HCT116 (cell line): ENCODE measurements at regions not wholly inside any gene's neighbourhood (a gene's known extent, or its start where the extent isn't known, plus 50 kb on each side); places are given as distances from the start of the nearest gene placed in this dataset.

Experiments
- ATAC-seq: fragments of 200-7000 bp; cut with Tn5 transposase; 2 replicates; pipeline ENCODE4 v1.9.1; 2020; ENCODE audit warnings: mild to moderate bottlenecking, moderate library complexity
- BruUV-seq: library from RNA; stranded (reverse); fragments of 400-500 nt; replicated peaks from 2 replicates; lab custom pipeline; 2021; lab: Mats Ljungman, UMichigan
- CTCF ChIA-PET: fragments of 300-600 bp; sonication (Branson Sonifier 250); formaldehyde crosslinking; loops from one replicate; lab custom pipeline; 2021; ENCODE audit warnings: antibody characterized with exemption; lab: Charles Lee
- POLR2A ChIA-PET: fragments of 300-600, 350-600 bp; sonication (Branson Sonifier 250); formaldehyde crosslinking; loops from one replicate; lab custom pipeline; 2021; ENCODE audit warnings: antibody characterized with exemption; lab: Charles Lee
- RAD21 ChIA-PET, 2 experiments: fragments of 300-600 bp; sonication (Branson Sonifier 250); formaldehyde crosslinking; loops; one replicate each; lab custom pipeline; 2023; ENCODE audit warnings: low total read pairs in 2 of 2; ENCODE audit not compliant: uncharacterized antibody in 2 of 2, unreplicated experiment in 2 of 2, low non-redundant PET in 1 of 2; lab: Charles Lee
- DNase-seq: peaks from one replicate; pipeline ENCODE4 v3.0.0-alpha.2; 2010; ENCODE audit warnings: low read depth, low spot score
- H2AFZ ChIP-seq: fragments of 200-600 bp; shearing (Covaris generic), sonication (generic); 2 replicates; pipeline ENCODE4 v1.6.1; 2017; ENCODE audit warnings: low read depth, mixed run types, mixed read lengths, antibody characterized with exemption, low read length; ENCODE audit not compliant: poor library complexity, severe bottlenecking
- H3K27ac ChIP-seq: 2 replicates; pipeline ENCODE4 v1.5.1; 2012; ENCODE audit warnings: low read depth, low read length
- H3K27me3 ChIP-seq: fragments of 200-600 bp; sonication (generic); 2 replicates; pipeline ENCODE4 v1.6.1; 2016; ENCODE audit warnings: mixed run types, low read length, mixed read lengths; ENCODE audit not compliant: insufficient read depth
- H3K36me3 ChIP-seq, 2 experiments: fragments of 200-500 bp in 1 of 2; fragments of 200-600 bp in 1 of 2; sonication (Bioruptor generic) in 1 of 2; sonication (generic) in 1 of 2; 2 replicates each; pipeline versions ENCODE4 v1.5.1 to v1.6.1; 2014 to 2016; ENCODE audit warnings: low read length in 2 of 2, inconsistent platforms in 1 of 2, mixed read lengths in 1 of 2, mixed run types in 1 of 2; ENCODE audit not compliant: insufficient read depth in 2 of 2, control insufficient read depth in 1 of 2
- H3K4me1 ChIP-seq, 2 experiments: fragments of 200-600 bp in 1 of 2; sonication (generic) in 1 of 2; 2 replicates each; pipeline versions ENCODE4 v1.5.1 to v1.6.1; 2012 to 2017; ENCODE audit warnings: low read length in 2 of 2, inconsistent platforms in 1 of 2, mild to moderate bottlenecking in 1 of 2, mixed read lengths in 1 of 2, mixed run types in 1 of 2, moderate library complexity in 1 of 2; ENCODE audit not compliant: insufficient read depth in 2 of 2, control insufficient read depth in 1 of 2
- H3K4me2 ChIP-seq: fragments of 200-600 bp; sonication (generic); 2 replicates; pipeline ENCODE4 v1.6.1; 2017; ENCODE audit warnings: mixed run types, low read length, mixed read lengths
- H3K4me3 ChIP-seq, 2 experiments: fragments of 200-600 bp in 1 of 2; sonication (generic) in 1 of 2; replicated peaks in 1 of 2; 2 replicates each; pipeline ENCODE4 v1.5.1; 2011 to 2016; ENCODE audit warnings: low read length in 2 of 2, control low read depth in 1 of 2, low read depth in 1 of 2, mild to moderate bottlenecking in 1 of 2, mixed read lengths in 1 of 2, mixed run types in 1 of 2
- H3K79me2 ChIP-seq: fragments of 200-600 bp; sonication (generic); 2 replicates; pipeline ENCODE4 v1.6.1; 2017; ENCODE audit warnings: mild to moderate bottlenecking, mixed run types, low read length, moderate library complexity, mixed read lengths; ENCODE audit not compliant: insufficient read depth
- H3K9ac ChIP-seq: fragments of 200-600 bp; sonication (generic); 2 replicates; pipeline ENCODE4 v1.6.1; 2016; ENCODE audit warnings: low read length, mixed read lengths
- H3K9me2 ChIP-seq: fragments of 200-600 bp; sonication (generic), shearing (Covaris generic); 2 replicates; pipeline ENCODE4 v1.6.1; 2017; ENCODE audit warnings: mixed run types, mild to moderate bottlenecking, moderate library complexity; ENCODE audit not compliant: insufficient read depth
- H3K9me3 ChIP-seq, 2 experiments: fragments of 200-500 bp in 1 of 2; fragments of 200-600 bp in 1 of 2; sonication (Bioruptor generic) in 1 of 2; sonication (generic) in 1 of 2; 2 replicates each; pipeline ENCODE4 v1.6.1; 2014 to 2017; ENCODE audit warnings: low read length in 2 of 2, mixed read lengths in 2 of 2, inconsistent platforms in 1 of 2, low read depth in 1 of 2, mild to moderate bottlenecking in 1 of 2, mixed run types in 1 of 2, moderate library complexity in 1 of 2; ENCODE audit not compliant: control insufficient read depth in 1 of 2, insufficient read depth in 1 of 2
- H4K20me1 ChIP-seq: fragments of 200-600 bp; sonication (generic), shearing (Covaris generic); 2 replicates; pipeline ENCODE4 v1.6.1; 2017; ENCODE audit warnings: mixed run types, mild to moderate bottlenecking, moderate library complexity; ENCODE audit not compliant: insufficient read depth
- CEBPB ChIP-seq: IDR thresholded peaks from 2 replicates; pipeline ENCODE4 v1.6.1; 2012; ENCODE audit warnings: low read depth
- POLR2A ChIP-seq: IDR thresholded peaks from 2 replicates; pipeline ENCODE4 v1.7.0; 2011; ENCODE audit warnings: borderline replicate concordance; ENCODE audit not compliant: insufficient read depth, insufficient read length; ENCODE audit errors: extremely low read depth
- intact Hi-C: fragments of 100-400 bp; cut with micrococcal nuclease; formaldehyde crosslinking; loops from 2 replicates; pipeline ENCODE4 v1.10.0; 2022
- TF ChIP-seq, protein P1 (sequence below): IDR thresholded peaks from 2 replicates; pipeline ENCODE4 v1.6.1; 2012
- TF ChIP-seq, protein P2 (sequence below): IDR thresholded peaks from 2 replicates; pipeline ENCODE4 v1.6.1; 2012

DNA sequence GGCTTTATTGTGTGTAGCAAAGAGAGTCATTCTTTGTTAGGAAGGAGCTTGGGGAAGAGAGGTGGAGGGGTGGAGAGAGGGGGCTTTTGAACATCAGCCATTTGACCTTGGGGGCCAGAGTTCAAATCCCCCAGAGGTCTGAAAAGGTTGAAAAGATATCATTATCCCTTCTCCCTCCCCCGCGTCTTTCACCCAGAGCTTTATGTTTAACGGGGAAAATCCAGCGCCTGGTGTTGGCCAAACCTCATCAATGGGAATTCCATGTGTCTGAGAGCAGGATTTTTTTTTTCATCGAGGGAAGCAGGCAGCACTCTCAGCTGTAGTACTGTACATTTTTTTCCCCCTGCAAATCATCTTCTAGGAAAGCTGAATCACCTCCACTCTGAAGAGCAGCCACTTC is 122.4 kb upstream of the HSD17B12 start:
- Histone ChIP-seq H3K9me3 (no peaks in the 10 kb centered on the region), H3K4me3 (no peak overlapping the region), H3K9ac (no peak overlapping the region), H3K4me1 (no peaks in the 10 kb centered on the region), H3K9me2 (no peaks in the 10 kb centered on the region), H3K27me3 (peaks cover 87% of the 10 kb centered on the region), H2AFZ (no peak overlapping the region), H3K27ac (no peak overlapping the region), H3K36me3 (no peaks in the 10 kb centered on the region), H3K4me2 (no peak overlapping the region), H4K20me1 (no peaks in the 10 kb centered on the region), H3K79me2 (no peaks in the 10 kb centered on the region)
- intact Hi-C loops: no loop called here
- ChIA-PET POLR2A (no interaction called here), CTCF (interaction anchor here (2.4 kb wide), 1 partner anchor 9 kb away, joined by 11 read pairs; no protein-coding TSS in a partner anchor), RAD21 (no interaction called here)
- no TSS peak for BruUV-seq
- DNase-seq: no peak
- no peak for ATAC-seq
- TF ChIP-seq POLR2A (no peak), CEBPB (no peak)
- TF ChIP-seq, protein P1, sequence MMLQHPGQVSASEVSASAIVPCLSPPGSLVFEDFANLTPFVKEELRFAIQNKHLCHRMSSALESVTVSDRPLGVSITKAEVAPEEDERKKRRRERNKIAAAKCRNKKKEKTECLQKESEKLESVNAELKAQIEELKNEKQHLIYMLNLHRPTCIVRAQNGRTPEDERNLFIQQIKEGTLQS: no peak

DNA sequence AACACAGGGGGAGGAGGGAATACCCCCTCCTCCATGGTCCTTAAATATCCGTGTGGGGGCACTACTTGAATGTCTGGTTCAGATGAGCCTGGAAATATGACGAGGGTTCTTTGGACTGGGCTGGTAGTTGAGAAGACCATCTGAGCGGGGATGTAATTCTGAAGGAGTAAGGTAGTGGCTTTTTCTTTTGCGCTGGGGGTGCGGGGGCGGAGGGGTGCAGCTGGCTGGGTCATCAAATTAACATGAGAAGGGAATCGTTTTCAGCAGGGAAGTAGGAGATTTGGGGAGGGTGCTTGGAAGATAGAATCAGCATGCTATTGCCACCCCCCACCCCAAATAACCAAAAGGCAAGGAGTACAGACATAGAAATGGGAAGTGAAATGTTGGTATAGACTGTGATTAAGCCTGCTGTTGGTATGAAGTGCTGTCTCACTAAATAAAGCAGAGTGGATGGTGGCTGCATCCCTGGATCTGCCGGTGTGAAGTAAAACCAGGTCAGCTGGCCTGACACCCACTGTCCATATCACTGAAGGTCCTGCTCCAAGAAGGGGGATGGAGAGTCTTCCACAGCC is 121.9 kb upstream of the HSD17B12 start:
- H3K4me3 ChIP-seq: no peak overlapping the region
- BruUV-seq: no TSS peak
- no peak overlapping the region for H3K27ac ChIP-seq
- H3K27me3 ChIP-seq: peaks cover 87% of the 10 kb centered on the region
- H4K20me1 ChIP-seq: no peaks in the 10 kb centered on the region
- no peak overlapping the region for H2AFZ ChIP-seq
- no peak overlapping the region for H3K9ac ChIP-seq
- no peaks in the 10 kb centered on the region for H3K79me2 ChIP-seq
- H3K9me2 ChIP-seq: no peaks in the 10 kb centered on the region
- no peaks in the 10 kb centered on the region for H3K9me3 ChIP-seq
- no peak overlapping the region for H3K4me2 ChIP-seq
- DNase-seq (no peak), ATAC-seq (no peak)
- no peaks in the 10 kb centered on the region for H3K4me1 ChIP-seq
- ChIA-PET CTCF (interaction anchor here (2.4 kb wide), 1 partner anchor 9 kb away, joined by 11 read pairs; no protein-coding TSS in a partner anchor), RAD21 (no interaction called here), POLR2A (no interaction called here)
- no peaks in the 10 kb centered on the region for H3K36me3 ChIP-seq
- TF ChIP-seq, protein P2, sequence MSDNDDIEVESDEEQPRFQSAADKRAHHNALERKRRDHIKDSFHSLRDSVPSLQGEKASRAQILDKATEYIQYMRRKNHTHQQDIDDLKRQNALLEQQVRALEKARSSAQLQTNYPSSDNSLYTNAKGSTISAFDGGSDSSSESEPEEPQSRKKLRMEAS: no peak
- intact Hi-C loops: no loop called here
